WERI-Rb-1 (cell line): ENCODE measurements at regions not wholly inside any gene's neighbourhood (a gene's known extent, or its start where the extent isn't known, plus 50 kb on each side); places are given as distances from the start of the nearest gene placed in this dataset.
"Not testable (repeated sequence)": the region's sequence is repeated elsewhere in the genome, so short reads cannot be mapped to it uniquely, and the experiment has no call there.

Experiments used
- DNase-seq: peaks from one replicate; pipeline ENCODE4 v3.0.0-alpha.2; 2020
- H3K27ac ChIP-seq: fragments of 250-450 bp; sonication (Bioruptor Pico); 2 replicates; pipeline ENCODE4 v1.5.1; 2020; ENCODE audit warnings: mild to moderate bottlenecking, moderate library complexity
- H3K27me3 ChIP-seq: fragments of 250-450 bp; sonication (Bioruptor Pico); 2 replicates; pipeline ENCODE4 v1.5.1; 2021; ENCODE audit warnings: mild to moderate bottlenecking, low read depth, moderate library complexity; ENCODE audit not compliant: insufficient read depth, severe bottlenecking
- H3K36me3 ChIP-seq: fragments of 250-450 bp; sonication (Bioruptor Pico); 2 replicates; pipeline ENCODE4 v1.5.1; 2020; ENCODE audit warnings: mild to moderate bottlenecking, moderate library complexity
- H3K4me3 ChIP-seq: 2 replicates; pipeline ENCODE4 v1.5.1; 2011; ENCODE audit warnings: low read depth, mild to moderate bottlenecking, control low read depth, low read length
- H3K9me3 ChIP-seq: fragments of 250-450 bp; sonication (Bioruptor Pico); 2 replicates; pipeline ENCODE4 v1.5.1; 2021; ENCODE audit warnings: mild to moderate bottlenecking, moderate library complexity; ENCODE audit not compliant: severe bottlenecking
- TF ChIP-seq, protein P1 (sequence below): IDR thresholded peaks from 2 replicates; pipeline ENCODE4 v1.5.1; 2011; ENCODE audit warnings: low read depth, mild to moderate bottlenecking, control low read depth, inconsistent platforms, low read length

- H3K4me3 ChIP-seq = no peak overlapping the region
- DNase-seq = no peak
- TF ChIP-seq, protein P1, sequence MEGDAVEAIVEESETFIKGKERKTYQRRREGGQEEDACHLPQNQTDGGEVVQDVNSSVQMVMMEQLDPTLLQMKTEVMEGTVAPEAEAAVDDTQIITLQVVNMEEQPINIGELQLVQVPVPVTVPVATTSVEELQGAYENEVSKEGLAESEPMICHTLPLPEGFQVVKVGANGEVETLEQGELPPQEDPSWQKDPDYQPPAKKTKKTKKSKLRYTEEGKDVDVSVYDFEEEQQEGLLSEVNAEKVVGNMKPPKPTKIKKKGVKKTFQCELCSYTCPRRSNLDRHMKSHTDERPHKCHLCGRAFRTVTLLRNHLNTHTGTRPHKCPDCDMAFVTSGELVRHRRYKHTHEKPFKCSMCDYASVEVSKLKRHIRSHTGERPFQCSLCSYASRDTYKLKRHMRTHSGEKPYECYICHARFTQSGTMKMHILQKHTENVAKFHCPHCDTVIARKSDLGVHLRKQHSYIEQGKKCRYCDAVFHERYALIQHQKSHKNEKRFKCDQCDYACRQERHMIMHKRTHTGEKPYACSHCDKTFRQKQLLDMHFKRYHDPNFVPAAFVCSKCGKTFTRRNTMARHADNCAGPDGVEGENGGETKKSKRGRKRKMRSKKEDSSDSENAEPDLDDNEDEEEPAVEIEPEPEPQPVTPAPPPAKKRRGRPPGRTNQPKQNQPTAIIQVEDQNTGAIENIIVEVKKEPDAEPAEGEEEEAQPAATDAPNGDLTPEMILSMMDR = no peak
- H3K27me3 ChIP-seq = no peaks in the 10 kb centered on the region
- H3K36me3 ChIP-seq = no peaks in the 10 kb centered on the region
- H3K9me3 ChIP-seq = no peaks in the 10 kb centered on the region
- H3K27ac ChIP-seq = no peak overlapping the region
These were observed 723.2 kb downstream of the CDH18 start for GRCh38 chr5:19264821-19265220.

- no peak overlapping the region for H3K27ac ChIP-seq
- no peak overlapping the region for H3K4me3 ChIP-seq
- TF ChIP-seq, protein P1 = no peak
- no peaks in the 10 kb centered on the region for H3K27me3 ChIP-seq
- no peaks in the 10 kb centered on the region for H3K36me3 ChIP-seq
- DNase-seq = no peak
- H3K9me3 ChIP-seq = no peaks in the 10 kb centered on the region
These were observed 721.2 kb downstream of the CDH18 start for GRCh38 chr5:19266791-19267190.

- peak; percentile 68 for DNase-seq
- Histone ChIP-seq H3K4me3 (no peak overlapping the region), H3K9me3 (peaks cover 3% of the 10 kb centered on the region), H3K36me3 (no peaks in the 10 kb centered on the region), H3K27ac (peak overlapping the region; percentile 11), H3K27me3 (no peaks in the 10 kb centered on the region)
- TF ChIP-seq, protein P1 = no peak
These were observed 717.8 kb downstream of the CDH18 start for GRCh38 chr5:19270153-19270552.

- H3K27ac ChIP-seq = no peak overlapping the region
- H3K4me3 ChIP-seq = no peak overlapping the region
- no peaks in the 10 kb centered on the region for H3K27me3 ChIP-seq
- no peak for DNase-seq
- peaks cover 3% of the 10 kb centered on the region for H3K9me3 ChIP-seq
- H3K36me3 ChIP-seq = no peaks in the 10 kb centered on the region
- TF ChIP-seq, protein P1 = no peak
These were observed 713.4 kb downstream of the CDH18 start for GRCh38 chr5:19274578-19274977.

DNA sequence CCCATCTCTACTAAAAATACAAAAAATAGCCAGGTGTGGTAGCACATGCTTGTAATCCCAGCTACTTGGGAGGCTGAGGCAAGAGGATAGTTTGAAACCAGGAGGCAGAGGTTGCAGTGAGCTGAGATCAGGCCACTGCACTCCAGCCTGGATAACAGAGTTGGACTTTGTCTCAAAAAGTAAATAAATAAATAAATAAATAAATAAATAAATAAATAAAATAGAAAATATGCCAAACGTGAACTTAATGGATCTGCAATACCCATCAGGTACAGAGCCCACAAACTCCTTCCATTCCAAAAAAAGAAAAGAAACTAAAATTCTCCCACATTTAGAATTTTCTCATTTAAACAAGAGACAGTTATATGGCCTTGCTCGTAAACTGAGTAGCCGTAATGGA is 702.7 kb downstream of the CDH18 start:
- no peak overlapping the region for H3K27ac ChIP-seq
- no peaks in the 10 kb centered on the region for H3K36me3 ChIP-seq
- TF ChIP-seq, protein P1 = no peak
- peaks cover 3% of the 10 kb centered on the region for H3K9me3 ChIP-seq
- H3K27me3 ChIP-seq = no peaks in the 10 kb centered on the region
- H3K4me3 ChIP-seq = no peak overlapping the region
- DNase-seq = no peak

GRCh38 chr5:19287548-19288277 is 700.3 kb downstream of the CDH18 start:
- H3K27ac ChIP-seq, H3K9me3 ChIP-seq, H3K36me3 ChIP-seq, H3K27me3 ChIP-seq, H3K4me3 ChIP-seq, DNase-seq: not testable (repeated sequence)

GRCh38 chr5:19288311-19288710 is 699.7 kb downstream of the CDH18 start:
- H3K27ac ChIP-seq, H3K27me3 ChIP-seq: not testable (repeated sequence)

More at GRCh38 chr5:19288311-19288710, 699.7 kb downstream of the CDH18 start:
- H3K36me3 ChIP-seq, H3K4me3 ChIP-seq, DNase-seq, H3K9me3 ChIP-seq: not testable (repeated sequence)
